HG03469 (cell line): ENCODE measurements at regions not wholly inside any gene's neighbourhood (a gene's known extent, or its start where the extent isn't known, plus 50 kb on each side); places are given as distances from the start of the nearest gene placed in this dataset.
A peak's percentile ranks its signal among the peaks of the same experiment; 100 is the strongest.

Experiments used
- ATAC-seq: cut with Tn5 transposase; IDR thresholded peaks from one replicate; pipeline ENCODE4 v1.9.1; 2021; ENCODE audit warnings: mild to moderate bottlenecking, moderate library complexity, moderate number of reproducible peaks; ENCODE audit not compliant: unreplicated experiment

DNA sequence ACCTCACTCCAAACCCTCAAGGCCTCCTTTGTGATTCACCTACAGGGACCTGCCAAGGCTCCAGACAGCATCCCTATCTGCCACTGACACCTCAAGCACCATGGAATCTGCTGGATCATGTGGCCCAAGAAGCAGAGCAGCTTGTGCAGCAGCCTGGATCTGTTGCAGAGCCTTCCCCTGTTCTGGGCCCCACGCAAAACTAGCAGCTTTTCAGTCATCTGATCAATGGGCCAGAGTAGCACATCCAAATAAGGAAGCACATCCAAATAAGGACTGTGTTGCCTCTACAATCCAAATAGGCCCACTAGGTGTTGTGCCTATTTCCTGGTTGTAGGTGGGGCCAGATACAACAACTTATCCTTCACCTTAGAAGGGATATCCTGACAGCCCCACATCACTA is 97.1 kb upstream of the GNAO1 start:
- no peak for ATAC-seq

DNA sequence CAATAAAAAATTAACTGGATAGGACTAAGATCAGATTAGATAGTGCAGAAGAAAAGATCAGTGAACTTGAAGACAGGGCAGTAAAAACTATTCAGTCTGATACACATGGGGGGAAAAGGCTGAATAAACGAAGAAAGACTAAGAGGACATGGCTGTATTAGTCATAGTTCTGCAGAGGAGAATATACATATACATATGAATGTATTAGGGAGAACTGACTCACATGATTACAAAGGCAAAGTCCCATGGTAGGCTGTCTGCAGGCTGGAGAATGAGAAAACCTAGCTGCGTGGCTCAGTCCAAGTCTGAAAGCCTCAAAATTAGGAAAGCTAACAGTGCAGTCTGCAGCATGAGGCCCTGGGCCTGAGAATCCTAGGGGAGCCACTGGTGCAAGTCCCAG is 98.2 kb upstream of the GNAO1 start:
- ATAC-seq = no peak

DNA sequence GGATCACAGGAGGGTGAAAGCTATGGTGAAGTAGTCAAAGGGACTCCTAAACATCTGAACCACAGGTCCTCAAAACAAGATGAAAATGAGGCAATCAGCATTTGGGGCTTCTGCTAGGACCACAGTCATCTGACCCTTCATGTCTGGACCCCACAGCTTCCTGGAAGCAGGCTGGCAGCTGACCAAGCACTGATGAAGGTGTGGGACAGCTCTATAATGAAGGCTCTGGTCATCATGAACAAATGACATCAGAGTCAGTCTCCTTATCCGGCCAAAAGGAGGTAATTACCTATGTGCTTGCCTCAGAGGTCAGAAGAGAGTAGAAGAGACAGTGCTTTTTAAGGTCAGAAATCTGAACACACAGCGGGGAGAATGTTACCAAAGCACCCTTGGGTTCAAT is 101.2 kb upstream of the GNAO1 start:
- ATAC-seq = no peak

DNA sequence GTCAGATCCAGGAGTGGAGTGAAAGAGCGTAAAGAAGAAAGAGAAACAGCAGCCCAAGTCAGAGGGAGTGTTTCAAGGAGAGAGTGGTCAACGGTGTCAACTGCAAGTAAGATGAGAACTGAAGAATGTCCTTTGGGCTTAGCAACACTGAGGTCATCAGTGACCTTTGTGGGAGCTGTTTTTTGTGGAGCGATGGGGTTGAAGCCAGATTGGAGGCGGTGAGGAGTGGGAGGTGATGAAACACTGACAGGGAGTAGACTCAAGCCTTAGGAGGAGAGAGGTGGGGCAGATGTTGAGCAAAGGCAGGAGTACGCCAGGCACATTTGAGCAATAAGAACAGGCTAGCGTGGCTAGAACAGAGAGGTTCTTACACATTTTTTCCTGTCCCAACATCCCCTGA is 103.7 kb upstream of the GNAO1 start:
- no peak for ATAC-seq

DNA sequence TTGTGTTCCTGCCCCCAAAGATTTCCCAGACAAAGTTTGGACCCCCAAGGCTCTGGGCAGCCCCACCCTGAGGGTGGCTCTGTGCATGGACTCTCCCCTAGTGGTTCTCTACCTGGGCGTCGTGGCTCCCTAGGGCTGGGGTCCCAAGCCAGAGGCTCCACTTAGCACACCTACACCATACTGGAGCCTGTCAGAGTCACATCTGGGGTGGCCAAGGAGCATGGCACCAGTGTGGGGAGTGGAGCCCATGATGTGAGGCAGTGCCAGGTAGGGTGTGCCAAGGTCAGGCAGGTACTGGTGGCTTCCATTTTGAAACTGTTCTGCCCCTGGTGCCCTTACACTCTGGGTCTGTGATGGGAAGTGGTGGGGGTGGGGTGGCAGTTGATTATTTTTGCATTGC is 109.9 kb upstream of the GNAO1 start:
- ATAC-seq = no peak

DNA sequence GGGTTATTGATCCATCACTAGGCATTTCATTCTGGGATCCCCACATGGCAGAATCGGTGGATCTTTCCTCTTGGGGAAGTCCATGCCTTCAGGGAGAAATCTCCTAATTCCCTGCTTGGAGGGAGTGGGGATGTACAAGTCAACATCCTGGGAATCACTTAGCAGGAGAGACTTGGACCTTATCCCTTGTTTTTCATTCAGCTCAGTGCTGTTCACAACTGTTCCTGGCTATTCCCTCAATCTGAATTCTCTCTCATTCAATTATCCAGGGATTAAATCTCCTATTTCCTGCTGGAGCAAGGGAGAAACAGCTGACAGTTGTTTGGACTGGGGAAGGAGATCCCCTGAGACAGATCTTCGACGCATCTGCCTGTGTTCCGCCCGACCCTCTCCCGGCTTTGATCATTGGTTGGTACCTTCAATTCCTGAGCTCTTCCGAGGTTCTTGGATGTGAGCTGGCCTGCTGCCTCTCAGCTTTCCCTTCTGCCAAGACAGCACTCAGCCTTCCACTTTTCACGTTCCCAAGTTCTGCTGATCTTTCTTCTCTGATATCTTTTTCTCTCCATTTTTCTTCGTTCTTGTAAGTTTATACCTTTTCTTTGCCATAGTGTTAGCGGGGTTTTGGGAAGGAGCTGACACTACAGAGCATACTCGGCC is 115.4 kb upstream of the GNAO1 start:
- no peak for ATAC-seq

DNA sequence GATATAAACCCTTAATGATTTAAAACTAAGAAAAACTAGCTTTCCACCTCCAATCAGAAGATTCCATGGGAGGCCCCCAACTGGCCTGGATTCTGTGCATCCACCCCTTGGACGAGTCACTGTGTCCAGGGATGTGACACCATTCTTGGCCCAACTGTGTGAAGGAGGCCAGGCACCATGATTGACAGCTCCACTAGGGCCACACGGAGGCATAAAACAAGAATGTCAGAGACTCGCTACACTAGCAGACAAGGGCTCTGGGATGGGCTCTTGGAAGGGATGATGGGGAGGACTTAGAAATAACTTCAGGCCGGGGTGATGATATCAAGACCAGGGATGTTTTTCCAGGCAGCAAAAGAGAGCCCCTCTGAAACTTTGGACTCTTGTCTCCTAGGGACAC is 117.8 kb upstream of the GNAO1 start:
- no peak for ATAC-seq

DNA sequence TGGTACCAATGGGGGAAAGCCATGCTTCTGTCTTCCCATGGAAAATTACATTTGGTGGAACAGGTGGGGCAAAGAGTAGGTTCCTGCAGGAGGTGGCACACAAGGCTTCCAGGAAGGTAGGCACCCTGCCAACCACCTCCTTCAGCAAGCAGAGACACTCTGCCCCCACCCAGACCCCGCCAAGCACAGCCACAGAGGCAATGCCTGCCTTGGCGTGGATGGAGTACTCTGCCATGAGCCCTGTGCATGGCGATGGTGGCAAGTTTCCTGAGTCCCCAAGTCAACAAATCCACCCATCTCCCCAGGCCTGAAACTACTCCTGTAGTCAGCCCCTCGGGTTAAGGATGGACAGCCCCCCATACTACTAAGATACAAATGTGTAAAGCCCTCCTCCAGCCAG is 119.2 kb upstream of the GNAO1 start:
- no peak for ATAC-seq

DNA sequence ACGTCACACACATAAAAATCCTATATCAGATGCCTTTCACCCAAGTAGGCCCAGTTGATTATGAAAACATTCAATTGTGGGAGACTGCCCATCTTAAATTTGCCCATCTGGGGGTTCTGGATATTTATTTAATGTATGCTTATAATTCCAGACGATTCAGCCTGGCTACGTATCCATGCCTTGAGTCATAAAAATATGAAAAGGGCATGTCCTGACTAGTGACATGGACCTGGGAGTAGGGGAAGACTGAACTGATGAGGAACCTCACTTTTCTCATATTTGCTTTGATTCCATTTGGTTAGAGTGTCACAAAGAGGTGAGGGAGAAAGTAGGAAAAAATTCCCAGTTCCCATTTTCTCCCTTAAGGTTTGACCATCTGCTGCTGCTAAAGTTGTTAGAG is 122.5 kb upstream of the GNAO1 start:
- no peak for ATAC-seq

DNA sequence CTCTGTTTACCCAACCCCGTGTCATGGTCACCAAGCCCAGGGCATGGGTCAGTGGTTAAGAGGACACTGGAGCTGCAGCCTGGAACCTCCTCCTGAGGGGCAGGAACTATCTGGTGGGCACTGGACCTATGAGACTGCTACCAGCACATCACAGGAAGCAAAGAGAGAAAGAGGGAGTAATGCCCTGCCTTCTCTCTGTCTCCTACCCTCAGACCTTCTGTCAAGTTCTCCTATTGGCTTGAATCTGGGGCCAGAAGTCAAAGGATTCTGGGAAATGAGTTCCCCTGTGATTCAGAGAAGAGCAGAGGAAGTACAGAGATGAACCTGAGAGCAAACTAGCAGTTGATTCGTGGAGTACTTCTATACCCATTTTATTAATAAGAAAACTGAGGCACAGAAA is 123.0 kb upstream of the GNAO1 start:
- ATAC-seq = no peak

DNA sequence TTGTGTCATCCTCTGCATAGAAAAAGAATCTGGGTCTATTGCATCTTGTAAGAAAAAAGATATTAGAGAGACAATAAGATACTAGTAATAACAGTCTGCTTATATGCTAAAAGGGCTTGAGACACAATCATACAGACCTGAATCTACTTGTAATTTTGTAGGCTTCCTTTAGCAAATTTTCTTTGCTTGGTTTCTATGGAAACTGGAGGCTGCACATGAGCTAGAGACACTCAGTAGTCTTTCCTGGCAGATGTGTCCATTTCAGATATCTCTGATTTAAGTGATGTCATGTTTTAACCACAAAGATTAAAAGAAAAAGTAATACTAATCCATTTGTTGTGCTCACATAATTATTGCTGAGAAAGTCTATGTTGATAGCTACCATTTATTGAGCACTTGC is 123.9 kb upstream of the GNAO1 start:
- ATAC-seq = no peak

DNA sequence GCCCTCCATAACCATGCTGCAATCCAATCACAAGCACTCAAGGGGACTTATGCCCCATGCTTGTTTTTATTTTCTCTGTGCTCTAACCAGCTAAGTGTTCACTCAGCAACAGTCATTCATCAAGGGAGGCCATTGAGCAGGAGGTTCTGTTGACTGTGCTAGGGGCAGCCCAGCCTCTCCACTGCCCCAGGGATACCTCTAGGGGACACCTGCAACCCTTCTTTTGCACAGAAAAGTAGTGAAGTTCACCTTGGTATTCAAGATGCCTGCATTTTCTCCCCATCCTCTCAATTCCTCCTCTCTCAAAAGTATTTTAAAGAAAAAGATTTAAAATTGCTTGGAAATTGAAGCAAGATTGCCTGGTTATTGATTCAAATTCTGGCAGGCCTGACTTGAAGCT is 124.7 kb upstream of the GNAO1 start:
- no peak for ATAC-seq

DNA sequence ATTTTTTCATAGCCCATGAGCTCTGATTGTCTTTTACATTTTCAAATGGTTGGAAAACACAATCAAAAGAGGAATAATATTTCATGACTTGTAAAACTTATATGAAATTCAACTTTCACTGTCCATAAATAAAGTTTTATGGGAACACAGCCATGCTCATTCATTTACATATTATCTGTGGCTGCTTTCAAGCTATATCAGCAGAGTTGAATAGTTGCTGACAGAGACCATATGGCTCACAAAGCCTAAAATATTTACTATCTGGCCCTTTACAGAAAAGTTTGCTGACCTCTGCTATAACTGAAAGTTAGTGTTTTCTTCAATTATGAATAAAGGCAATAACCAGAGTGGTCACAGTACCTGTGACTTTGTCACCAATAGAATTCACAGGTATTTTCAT is 128.2 kb upstream of the GNAO1 start:
- ATAC-seq = no peak

DNA sequence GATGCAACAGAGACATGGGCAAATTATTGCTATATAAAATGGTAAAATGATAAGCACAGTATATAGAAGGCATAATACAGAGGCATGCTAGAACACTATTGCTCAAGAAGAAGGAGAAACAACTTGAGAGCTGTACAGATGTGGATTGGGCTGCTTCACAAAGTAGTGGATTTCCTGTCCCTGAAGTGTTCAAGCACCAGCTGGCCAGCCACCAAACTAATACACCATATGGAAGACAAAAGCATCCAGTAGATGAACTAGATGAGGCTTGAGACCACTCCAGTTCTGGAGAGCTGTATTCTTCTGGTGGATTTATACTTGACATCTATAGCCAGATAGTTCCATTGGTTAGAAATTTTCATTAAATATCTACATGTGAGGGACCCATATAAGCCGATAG is 134.1 kb upstream of the GNAO1 start:
- ATAC-seq = no peak

DNA sequence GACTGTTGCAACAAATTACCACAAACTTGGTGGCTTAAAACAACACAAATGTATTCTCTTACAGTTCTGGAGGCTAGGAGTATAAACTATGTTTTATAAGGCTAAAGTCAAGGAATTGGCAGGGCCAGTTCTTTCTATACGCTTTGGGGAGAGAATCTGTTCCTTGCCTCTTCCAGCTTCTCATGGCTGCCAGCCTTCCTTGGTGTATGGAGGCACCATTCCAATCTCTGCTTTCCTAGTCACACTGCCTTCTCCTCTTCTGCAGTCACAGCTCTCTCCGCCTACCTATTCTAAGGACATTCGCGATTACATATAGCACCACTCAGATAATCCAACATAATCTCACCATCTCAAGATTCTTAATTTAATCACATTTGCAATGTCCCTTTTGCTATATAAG is 140.4 kb upstream of the GNAO1 start:
- ATAC-seq = no peak

DNA sequence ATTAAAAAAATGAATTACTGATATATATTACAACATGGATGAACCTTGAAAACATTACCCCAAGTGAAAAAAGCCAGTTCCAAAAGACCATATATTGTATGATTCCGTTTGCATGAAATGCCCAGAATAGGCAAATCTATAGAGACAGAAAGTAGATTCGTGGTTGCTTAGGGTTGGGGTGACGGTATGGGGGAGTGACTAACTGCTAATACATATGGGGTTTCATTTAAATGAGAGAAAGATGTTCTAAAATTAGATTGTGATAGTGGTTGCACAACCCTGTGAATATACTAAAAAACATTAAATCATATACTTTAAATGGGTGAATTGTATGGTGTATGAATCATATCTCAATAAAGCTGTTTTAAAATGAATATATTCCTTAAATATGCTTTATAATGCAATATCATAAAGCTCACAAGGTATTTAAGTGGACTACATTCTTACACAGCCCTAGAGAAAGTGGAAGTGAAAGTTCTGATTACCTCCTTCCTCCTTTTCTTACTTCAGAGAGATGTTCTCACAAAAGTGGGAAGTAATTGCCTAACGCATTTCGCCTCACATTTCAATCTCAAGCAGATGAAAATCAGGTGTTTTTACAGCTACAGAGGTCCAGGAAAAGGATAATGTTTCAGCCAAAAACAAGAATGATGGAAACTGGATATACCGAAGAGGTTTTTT is 142.7 kb upstream of the GNAO1 start:
- peak; percentile 95 for ATAC-seq

DNA sequence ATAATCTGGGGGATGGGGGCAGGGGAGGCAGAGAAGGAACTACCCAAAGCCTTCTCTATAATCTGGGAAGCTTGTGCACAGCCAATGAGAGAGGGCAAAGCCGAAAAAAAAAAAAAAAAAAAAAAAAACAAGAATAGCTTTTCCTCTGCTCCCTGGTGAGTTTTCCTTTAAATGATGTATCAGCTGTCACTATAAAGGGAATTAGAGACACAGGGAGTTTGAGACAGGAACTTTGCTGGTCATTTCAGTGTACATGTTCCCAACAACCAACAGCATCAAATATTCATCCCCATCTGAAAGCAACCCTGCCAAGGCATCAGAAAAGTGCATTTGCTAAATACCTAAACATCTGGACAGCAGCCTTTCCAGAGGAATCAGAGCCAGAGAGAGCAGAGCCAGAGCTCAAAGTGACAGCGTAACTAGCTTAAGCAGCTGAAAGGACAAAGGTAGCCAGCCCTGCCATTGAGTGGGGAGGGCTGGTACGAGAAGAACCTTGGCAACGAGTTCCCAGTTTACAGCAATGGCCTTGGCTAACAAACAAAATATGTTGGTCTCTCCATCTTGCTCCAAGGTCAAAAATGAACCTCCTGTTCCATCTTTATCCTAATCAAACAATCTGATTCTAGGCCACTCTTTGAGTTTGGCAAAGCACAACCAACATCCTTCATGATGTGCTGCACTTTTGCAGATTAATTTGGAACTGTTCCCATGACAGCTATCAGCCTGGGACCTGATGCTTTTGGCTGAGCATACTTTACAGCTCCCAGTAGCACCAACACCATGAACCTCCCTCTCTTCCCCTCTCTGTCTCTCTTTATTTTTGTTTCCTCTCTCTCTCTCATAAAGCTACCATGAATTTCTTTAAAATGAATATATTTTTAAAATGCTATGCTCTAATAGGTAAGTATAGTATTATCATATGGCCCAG is 143.7 kb upstream of the GNAO1 start:
- ATAC-seq = no peak

DNA sequence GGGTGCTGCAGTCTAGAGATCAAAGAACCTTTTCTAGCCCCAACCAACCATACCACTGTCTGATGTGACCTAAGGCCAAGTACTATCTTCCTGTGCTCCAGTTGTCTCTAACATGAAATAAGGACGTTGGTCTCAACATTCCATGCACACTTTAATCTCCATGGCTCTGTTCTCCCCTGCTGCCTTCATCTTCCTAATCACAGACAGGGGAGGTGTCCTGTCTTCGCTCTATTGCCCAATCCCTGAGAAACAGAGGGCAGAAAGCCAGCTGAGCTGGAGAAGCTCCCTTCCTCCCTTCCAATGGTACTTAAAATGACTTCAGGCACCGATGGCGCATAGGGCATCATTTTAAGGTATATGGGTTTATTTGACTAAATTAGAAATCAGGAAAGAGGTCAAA is 148.9 kb upstream of the GNAO1 start:
- ATAC-seq = no peak

DNA sequence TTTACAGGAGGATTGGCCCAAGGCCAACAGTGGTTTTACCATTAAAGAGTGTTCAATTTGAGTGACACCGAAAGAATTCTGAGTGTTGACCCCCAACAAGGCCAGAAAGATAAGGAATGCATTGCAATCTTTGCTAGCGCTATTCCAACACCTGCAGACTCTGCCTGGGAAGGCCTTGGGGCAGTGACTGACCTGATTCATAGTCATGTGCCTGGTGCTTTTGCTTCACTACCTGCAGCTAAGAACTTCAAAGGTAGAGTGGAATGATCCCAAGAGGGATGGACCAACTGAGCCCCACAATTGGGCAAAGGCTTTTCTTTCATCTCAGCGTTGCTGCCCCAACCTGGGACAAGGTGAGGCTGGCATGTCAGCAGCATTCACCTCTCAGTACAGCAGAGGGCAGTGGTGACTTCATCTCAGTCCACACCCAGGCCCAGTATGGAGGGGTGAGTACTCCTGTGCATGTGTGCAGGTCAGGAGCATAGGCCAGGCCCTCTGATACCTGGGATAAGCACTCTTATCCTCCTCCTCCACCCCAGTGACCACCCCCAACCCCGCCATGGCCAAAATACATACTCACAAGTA is 149.6 kb upstream of the GNAO1 start:
- no peak for ATAC-seq

DNA sequence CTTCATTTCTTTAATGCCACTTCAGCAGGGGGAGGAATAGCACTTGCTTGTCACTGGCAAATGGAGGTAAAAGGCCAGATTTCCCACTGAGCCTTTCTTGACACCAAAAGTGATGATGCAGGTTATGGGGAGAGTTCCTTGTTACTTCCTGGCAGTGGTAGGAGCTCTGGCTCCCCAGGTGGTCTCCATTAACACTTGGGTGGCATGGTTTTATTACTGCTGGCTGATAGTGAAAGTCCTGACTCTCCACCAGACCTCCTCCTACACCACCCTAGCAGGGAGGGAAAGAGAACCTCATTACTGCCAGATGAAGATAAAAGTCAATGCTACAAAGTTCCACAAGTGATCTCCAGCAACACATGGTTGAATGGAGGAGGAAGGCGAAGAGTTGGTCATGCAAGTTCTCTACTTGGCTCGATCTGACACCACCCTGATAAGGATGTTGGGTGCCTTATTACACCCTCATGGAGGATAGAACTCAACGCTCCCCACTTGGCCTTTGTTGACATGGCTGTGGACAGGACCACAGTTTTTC is 152.7 kb upstream of the GNAO1 start:
- no peak for ATAC-seq

DNA sequence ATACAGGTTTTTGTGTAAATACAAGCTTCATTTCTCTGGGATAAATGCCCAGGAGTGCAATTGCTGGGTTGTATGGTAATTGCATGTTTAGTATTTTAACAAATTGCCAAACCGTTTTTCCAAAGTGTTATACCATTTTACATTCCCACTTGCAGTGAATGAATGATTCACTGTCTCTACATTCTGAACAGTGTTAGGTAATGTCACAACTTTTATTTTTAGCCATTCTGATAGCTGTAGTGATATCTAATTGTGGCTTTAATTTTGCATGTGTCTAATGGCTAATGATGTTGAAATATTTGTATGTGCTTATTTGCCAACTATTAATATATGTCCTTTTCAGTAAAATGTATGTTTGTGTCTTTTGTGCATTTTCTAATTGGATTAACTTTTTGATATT is 156.9 kb upstream of the CES5A start:
- no peak for ATAC-seq
